ENCODE measurements at regions not wholly inside any gene's neighbourhood (a gene's known extent, or its start where the extent isn't known, plus 50 kb on each side); places are given as distances from the start of the nearest gene placed in this dataset.

DNA sequence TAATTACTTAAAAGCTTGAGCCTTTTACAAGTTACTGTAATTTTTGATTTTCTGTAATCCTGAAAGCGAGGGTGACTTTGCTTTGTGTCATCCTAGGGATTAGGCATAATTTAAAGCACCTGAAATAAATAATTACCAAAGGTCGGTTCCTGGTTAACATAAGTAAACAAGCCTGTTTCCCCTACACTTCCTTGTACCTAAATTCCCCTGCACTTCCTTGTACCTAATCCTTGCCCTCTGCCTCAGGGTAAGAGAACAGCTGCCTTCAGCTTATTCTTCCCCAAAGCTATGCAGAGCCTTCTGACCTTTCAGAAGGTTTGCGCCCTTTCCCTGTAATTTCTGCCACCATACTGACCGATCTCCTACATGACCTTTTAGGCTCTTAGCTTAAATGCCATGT is 166.1 kb upstream of the PDE5A start:
- dilution Hi-C loops (cut with HindIII; ENCODE audit: low sequenced_read_pairs, unreplicated experiment), result no loop called here
- ChIA-PET CTCF (no interaction called here), POLR2A (ENCODE audit: unreplicated experiment) (no interaction called here)
- Histone ChIP-seq H4K20me1 (ENCODE audit: insufficient read depth, low read length) (no peaks in the 10 kb centered on the region), H3K23ac (ENCODE audit: low read depth, low read length) (no peak overlapping the region), H3K18ac (ENCODE audit: low read depth, low read length) (no peak overlapping the region), H3K79me1 (ENCODE audit: low read depth in 1 of 2, low read length in 2 of 2) (no peaks in the 10 kb centered on the region), H3K14ac (replicated peaks; ENCODE audit: low read depth, low read length) (no peak overlapping the region), H3K9me3 (ENCODE audit: control insufficient read depth, insufficient read depth, low read length) (no peaks in the 10 kb centered on the region), H3K4me3 (ENCODE audit: insufficient read depth, low read depth, low read length) (no peak overlapping the region), H4K5ac (ENCODE audit: low read depth, low read length) (no peak overlapping the region), H2BK15ac (ENCODE audit: low read depth, low read length) (no peak overlapping the region), H2BK120ac (ENCODE audit: low read depth, low read length) (no peak overlapping the region), H3K4me2 (ENCODE audit: low read depth, low read length) (no peak overlapping the region), H3K36me3 (ENCODE audit: control insufficient read depth, insufficient read depth, low read length) (no peaks in the 10 kb centered on the region), H4K8ac (ENCODE audit: low read depth in 2 of 2, low read length in 2 of 2) (no peak overlapping the region), H3K4me1 (ENCODE audit: control insufficient read depth, insufficient read depth, low read length) (no peaks in the 10 kb centered on the region), H2AK5ac (ENCODE audit: low read depth, low read length) (no peak overlapping the region), H2AFZ (replicated peaks; ENCODE audit: low read length, poor library complexity) (no peak overlapping the region), H3K4ac (ENCODE audit: low read depth, low read length) (no peak overlapping the region), H2AK9ac (replicated peaks; ENCODE audit: low read depth, low read length, poor library complexity) (no peak overlapping the region), H2BK20ac (ENCODE audit: low read depth, low read length) (no peak overlapping the region), H2BK5ac (ENCODE audit: low read depth, low read length, poor library complexity, severe bottlenecking) (no peak overlapping the region), H3K27ac (ENCODE audit: insufficient read depth, low read length) (no peak overlapping the region), H3K9ac (ENCODE audit: low read depth, low read length) (no peak overlapping the region), H3K9me1 (ENCODE audit: insufficient read depth, low read length) (no peaks in the 10 kb centered on the region), H3K56ac (ENCODE audit: extremely low read depth, insufficient read depth, low read length) (no peak overlapping the region), H4K91ac (ENCODE audit: insufficient read depth, low read depth, low read length) (no peak overlapping the region), H3K27me3 (ENCODE audit: control insufficient read depth, insufficient read depth, low read length) (no peaks in the 10 kb centered on the region)
- DNase-seq (no peak), ATAC-seq (ENCODE audit: low read depth) (no peak)
- in situ Hi-C loops (cut with MboI; ENCODE audit: low sequenced_read_pairs), result no loop called here
- BruUV-seq (replicated peaks), result no TSS peak
- no peak for TF ChIP-seq MXI1 (IDR thresholded peaks at IDR 0.05; ENCODE audit: borderline replicate concordance, low read depth, low read length)
- no peak for TF ChIP-seq SMC3 (IDR thresholded peaks at IDR 0.05; ENCODE audit: low read depth, low read length)
- TF ChIP-seq POLR2A (IDR thresholded peaks at IDR 0.05; ENCODE audit: low read depth, low read length), result no peak
- no peak for TF ChIP-seq CEBPB (IDR thresholded peaks at IDR 0.05; ENCODE audit: low read depth, low read length)
- no peak for TF ChIP-seq MAZ (IDR thresholded peaks at IDR 0.05; ENCODE audit: borderline replicate concordance, low read depth, low read length)
- no peak for TF ChIP-seq RCOR1 (IDR thresholded peaks at IDR 0.05; ENCODE audit: insufficient replicate concordance, low read length)
- TF ChIP-seq FOS (IDR thresholded peaks at IDR 0.05; ENCODE audit: low read depth, low read length), result no peak
- TF ChIP-seq CHD1 (IDR thresholded peaks at IDR 0.05; ENCODE audit: low read depth, low read length), result no peak
- TF ChIP-seq, protein P1, sequence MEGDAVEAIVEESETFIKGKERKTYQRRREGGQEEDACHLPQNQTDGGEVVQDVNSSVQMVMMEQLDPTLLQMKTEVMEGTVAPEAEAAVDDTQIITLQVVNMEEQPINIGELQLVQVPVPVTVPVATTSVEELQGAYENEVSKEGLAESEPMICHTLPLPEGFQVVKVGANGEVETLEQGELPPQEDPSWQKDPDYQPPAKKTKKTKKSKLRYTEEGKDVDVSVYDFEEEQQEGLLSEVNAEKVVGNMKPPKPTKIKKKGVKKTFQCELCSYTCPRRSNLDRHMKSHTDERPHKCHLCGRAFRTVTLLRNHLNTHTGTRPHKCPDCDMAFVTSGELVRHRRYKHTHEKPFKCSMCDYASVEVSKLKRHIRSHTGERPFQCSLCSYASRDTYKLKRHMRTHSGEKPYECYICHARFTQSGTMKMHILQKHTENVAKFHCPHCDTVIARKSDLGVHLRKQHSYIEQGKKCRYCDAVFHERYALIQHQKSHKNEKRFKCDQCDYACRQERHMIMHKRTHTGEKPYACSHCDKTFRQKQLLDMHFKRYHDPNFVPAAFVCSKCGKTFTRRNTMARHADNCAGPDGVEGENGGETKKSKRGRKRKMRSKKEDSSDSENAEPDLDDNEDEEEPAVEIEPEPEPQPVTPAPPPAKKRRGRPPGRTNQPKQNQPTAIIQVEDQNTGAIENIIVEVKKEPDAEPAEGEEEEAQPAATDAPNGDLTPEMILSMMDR (conservative IDR thresholded peaks at IDR 0.05; ENCODE audit: low read depth, low read length), result no peak
- TF ChIP-seq, protein P2, sequence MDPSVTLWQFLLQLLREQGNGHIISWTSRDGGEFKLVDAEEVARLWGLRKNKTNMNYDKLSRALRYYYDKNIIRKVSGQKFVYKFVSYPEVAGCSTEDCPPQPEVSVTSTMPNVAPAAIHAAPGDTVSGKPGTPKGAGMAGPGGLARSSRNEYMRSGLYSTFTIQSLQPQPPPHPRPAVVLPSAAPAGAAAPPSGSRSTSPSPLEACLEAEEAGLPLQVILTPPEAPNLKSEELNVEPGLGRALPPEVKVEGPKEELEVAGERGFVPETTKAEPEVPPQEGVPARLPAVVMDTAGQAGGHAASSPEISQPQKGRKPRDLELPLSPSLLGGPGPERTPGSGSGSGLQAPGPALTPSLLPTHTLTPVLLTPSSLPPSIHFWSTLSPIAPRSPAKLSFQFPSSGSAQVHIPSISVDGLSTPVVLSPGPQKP (IDR thresholded peaks at IDR 0.05; ENCODE audit: borderline replicate concordance, low read depth, low read length), result no peak
- no peak for TF ChIP-seq RFX5 (IDR thresholded peaks at IDR 0.05; ENCODE audit: low read depth, low read length)
- TF ChIP-seq BHLHE40 (IDR thresholded peaks at IDR 0.05; ENCODE audit: low read depth, low read length), result no peak
- TF ChIP-seq RAD21 (IDR thresholded peaks at IDR 0.05; ENCODE audit: low read length), result no peak
- intact Hi-C loops (cut with micrococcal nuclease), result no loop called here
- WGBS, 2 experiments (ENCODE audit: extremely low coverage in 2 of 2, insufficient read length in 1 of 2), result 83% methylated on average over 1 of the region's 4 CpGs; no CpG with 5 or more reads in 1 of the 2 experiments
